HEK293 (cell line): ENCODE measurements at regions not wholly inside any gene's neighbourhood (a gene's known extent, or its start where the extent isn't known, plus 50 kb on each side); places are given as distances from the start of the nearest gene placed in this dataset.

ENCODE experiments used
- CTCF ChIP-seq: fragments of 450-650 bp; formaldehyde crosslinking; IDR thresholded peaks from 2 replicates; pipeline ENCODE4 v1.5.1; 2016; ENCODE audit warnings: missing biosample characterization, missing genetic modification characterization
- TCF7L2 ChIP-seq: IDR thresholded peaks from 2 replicates; pipeline ENCODE4 v1.6.1; 2011; ENCODE audit warnings: low read depth, mild to moderate bottlenecking, inconsistent platforms, low read length, moderate library complexity, borderline replicate concordance
- YY2 ChIP-seq: fragments of 450-650 bp; formaldehyde crosslinking; IDR thresholded peaks from 2 replicates; pipeline ENCODE4 v1.5.1; 2016; ENCODE audit warnings: missing biosample characterization, missing genetic modification characterization
- ZFP37 ChIP-seq: fragments of 450-650 bp; formaldehyde crosslinking; IDR thresholded peaks from 2 replicates; pipeline ENCODE4 v1.5.1; 2016; ENCODE audit warnings: missing biosample characterization, missing genetic modification characterization
- ZNF121 ChIP-seq: fragments of 450-650 bp; formaldehyde crosslinking; IDR thresholded peaks from 2 replicates; pipeline ENCODE4 v1.5.1; 2016; ENCODE audit warnings: missing biosample characterization, missing genetic modification characterization
- ZNF501 ChIP-seq: fragments of 450-650 bp; formaldehyde crosslinking; IDR thresholded peaks from 2 replicates; pipeline ENCODE4 v1.5.1; 2016; ENCODE audit warnings: missing biosample characterization, missing genetic modification characterization

GRCh38 chr5:158096835-158097234 is 237.9 kb upstream of the CLINT1 start:
- TF ChIP-seq ZFP37 (tag by site-specific recombination): no peak
- no peak for TF ChIP-seq ZNF121 (tag by site-specific recombination)
- TF ChIP-seq CTCF (tag by site-specific recombination): no peak
- no peak for TF ChIP-seq ZNF501
- TF ChIP-seq TCF7L2: no peak
- no peak for TF ChIP-seq YY2 (tag by site-specific recombination)
